ENCODE measurements at regions not wholly inside any gene's neighbourhood (a gene's known extent, or its start where the extent isn't known, plus 50 kb on each side); places are given as distances from the start of the nearest gene placed in this dataset.
"Not testable (repeated sequence)": the region's sequence is repeated elsewhere in the genome, so short reads cannot be mapped to it uniquely, and the experiment has no call there.

DNA sequence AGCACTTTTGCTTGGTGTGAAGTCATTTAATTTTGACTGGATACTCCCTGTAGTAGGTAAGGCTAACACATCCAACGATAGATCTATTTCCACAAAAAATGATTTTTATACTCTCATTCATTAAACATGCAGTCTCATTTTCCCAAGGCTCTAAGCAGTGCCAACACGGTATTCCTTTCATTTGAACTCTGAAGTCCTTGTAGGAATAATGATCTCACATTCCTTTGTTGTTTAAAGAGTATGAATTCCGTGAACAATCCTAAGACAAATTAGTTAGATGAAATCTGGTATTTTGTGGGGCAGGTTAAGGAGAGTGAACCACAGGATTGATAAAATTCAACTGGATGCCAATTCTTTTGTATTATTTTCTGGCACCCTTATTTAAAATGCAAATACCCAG, 66.6 kb downstream of the LACC1 start:
- no peak for DNase-seq (ENCODE audit: low read depth in 2 of 2)

DNA sequence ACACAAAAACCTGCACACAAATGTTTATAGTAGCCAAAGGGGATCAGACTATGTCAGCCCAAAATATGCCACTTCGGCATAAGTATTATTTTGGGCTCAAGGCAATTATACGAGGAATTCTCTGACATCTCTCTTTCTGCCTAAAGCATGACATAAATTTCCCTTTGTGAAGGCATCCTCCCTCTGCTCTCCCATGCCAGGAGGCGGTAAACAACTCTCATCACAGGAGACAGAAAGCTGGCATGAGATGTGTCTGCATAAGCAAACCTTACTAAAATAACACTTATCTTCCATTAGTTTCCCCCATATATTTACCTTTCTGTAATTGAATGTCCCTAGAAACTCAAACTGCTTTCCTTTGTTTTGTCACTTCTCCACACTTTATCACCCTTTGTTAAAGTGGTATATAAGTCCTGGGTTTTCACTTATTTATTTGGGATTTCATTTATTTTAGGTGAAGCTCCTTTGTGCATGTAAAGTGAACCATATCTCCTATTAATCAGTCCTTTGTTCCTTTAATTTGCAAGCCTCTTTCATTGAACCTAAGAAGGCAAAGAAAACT, 68.3 kb downstream of the LACC1 start:
- no peak for DNase-seq (ENCODE audit: low read depth in 2 of 2)

DNA sequence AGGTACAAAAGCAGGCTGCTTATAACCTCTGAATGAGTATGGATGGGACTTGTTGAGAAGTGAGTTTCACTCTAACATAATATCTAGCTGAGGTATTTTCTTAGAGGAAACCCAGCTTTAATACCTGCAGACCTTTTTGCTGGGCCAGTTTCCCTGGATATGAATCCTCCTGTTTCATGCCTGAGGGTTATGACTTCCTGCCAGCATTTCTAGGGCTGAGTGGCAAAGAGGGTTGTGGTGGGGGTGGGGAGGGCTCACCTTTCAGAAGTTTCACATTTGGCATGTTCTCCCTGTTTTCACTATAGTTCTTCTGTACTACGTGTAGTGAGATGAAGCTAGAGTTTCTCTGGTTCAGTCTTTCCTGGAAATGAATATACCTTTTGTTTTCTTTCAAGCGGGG, 73.7 kb downstream of the LACC1 start:
- no peak for DNase-seq (ENCODE audit: low read depth in 2 of 2)

DNA sequence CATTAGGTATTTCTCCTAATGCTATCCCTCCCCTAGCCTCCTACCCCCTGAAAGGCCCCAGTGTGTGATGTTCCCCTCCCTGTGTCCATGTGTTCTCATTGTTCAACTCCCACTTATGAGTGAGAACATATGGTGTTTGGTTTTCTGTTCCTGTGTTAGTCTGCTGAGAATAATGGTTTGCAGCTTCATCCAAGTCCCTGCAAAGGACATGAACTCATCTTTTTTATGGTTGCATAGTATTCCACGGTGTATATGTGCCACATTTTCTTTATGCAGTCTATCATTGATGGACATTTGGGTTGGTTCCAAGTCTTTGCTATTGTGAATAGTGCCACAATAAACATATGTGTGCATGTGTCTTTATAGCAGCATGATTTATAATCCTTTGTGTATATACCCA, 77.3 kb downstream of the LACC1 start:
- DNase-seq (ENCODE audit: low read depth in 2 of 2): not testable (repeated sequence)

DNA sequence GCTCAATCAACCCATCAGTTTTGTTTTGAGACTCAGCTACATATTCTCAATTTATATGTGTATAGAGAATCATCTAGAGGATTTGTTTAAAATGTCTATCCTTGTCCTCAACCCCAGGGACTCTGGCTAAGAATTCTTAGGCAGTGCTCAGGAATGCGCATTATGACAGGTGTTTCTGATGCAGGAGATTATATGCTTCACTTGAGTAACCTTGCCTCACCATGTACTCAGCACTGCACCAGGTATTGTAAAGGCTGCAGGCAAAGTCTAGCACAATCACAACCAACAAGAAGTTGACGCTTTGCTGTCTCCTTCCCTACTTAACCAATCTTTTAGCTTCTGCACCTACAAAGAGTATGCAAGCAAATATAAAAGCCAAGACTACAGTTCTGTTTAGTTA, 79.6 kb downstream of the LACC1 start:
- DNase-seq (ENCODE audit: low read depth in 2 of 2): no peak

DNA sequence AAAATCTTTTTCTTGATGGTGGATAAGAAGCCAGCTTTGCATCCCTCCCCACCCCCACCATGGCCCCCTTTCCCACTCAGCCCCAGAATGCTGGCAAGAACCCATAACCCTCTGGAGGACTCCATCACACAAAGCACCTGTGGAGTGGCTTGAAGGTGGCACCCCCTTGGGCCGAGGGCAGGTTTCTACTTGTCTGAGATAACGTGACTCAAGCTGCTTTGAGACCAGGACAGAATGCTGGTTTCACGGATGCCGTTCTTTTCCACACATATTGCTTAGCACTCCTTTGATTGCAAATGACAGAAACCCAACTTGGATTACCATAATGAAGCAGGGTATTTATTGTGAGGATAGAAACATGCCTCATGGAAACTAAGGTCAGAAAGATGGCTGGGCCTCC, 82.2 kb downstream of the LACC1 start:
- DNase-seq (ENCODE audit: low read depth in 2 of 2): no peak

DNA sequence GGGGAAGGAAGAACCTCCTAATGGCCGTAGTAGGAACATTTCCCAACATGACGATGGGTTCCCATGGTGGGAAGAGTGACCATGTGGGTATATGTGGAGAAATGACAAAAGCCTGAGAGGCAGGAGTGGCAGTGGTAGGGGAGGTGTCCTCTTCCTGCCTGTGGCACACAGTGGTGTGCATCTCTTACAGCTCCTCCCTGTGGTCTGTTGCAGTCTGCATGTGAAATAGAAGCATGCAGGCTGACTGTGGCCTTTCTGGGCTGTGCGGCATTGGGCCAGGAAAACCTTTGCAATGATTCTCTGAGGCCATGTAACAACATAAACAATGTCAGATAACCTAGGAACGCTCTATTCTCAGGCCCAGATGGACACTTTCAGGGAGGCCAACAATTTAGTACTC, 84.0 kb downstream of the LACC1 start:
- no peak for DNase-seq (ENCODE audit: low read depth in 2 of 2)

DNA sequence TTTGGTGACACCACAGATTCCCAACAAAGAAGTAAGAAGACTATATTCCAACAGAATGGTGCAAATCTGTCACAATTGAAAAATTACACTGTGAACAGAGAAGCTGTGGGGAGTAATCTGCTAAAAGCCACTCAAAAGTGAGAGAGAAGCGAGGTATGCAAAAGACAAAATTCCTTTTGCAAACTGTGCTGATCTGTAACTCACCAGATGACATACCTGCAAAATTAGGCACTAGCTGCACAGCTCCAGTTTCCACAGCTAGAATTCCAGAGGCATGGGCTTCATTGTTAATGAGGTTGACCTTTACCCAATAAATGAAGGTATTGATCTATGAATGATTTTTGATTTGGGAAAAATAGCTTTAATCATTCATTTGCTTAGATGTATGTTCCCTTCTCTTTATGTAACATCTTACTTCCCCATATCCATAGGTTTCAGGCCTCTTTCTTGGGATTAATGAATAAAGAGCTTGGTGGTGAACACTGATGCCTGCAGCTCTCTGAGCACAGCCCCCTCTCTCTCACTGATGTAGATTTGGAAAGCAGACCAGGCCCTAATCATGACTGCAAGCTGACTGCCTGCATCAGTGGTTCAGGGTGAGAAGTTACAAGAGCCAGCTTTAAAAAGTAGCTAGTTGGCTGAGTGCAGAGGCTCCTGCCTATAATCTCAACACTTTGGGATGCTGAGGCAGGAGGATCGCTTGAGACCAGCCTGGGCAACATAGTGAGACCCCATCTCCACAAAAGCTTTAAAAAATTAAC, 85.2 kb downstream of the LACC1 start:
- DNase-seq (ENCODE audit: low read depth in 2 of 2): no peak

DNA sequence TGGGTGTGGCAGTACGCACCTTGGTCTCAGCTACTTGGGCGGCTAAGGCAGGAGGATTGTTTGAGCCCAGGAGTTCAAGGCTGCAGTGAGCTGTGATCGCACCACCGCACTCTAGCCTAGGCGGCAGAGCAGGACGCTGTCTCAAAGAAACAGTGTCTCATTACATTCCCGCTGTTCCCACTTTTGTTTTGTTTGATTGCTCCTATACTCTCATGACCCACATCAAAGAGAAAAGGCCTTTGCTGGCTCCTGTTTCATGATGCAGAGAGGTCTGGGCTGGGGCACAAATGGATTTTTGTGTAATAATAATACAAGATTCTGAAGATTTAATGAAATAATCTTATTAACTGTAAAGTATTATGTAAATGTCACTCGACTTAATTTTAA, 85.7 kb downstream of the LACC1 start:
- DNase-seq (ENCODE audit: low read depth in 2 of 2): no peak

DNA sequence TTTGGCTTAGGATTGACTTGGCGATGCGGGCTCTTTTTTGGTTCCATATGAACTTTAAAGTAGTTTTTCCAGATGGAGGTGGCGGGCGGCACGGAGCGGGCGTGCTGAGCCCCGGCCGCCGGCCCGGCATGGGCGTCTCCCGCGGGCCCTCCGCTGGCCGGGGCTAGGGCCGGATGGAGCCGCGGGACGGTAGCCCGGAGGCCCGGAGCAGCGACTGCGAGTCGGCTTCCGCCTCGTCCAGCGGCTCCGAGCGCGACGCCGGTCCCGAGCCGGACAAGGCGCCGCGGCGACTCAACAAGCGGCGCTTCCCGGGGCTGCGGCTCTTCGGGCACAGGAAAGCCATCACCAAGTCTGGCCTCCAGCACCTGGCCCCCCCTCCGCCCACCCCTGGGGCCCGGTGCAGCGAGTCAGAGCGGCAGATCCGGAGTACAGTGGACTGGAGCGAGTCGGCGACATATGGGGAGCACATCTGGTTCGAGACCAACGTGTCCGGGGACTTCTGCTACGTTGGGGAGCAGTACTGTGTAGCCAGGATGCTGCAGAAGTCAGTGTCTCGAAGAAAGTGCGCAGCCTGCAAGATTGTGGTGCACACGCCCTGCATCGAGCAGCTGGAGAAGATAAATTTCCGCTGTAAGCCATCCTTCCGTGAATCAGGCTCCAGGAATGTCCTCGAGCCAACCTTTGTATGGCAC, 88.7 kb downstream of the LACC1 start:
- DNase-seq (ENCODE audit: low read depth in 2 of 2): not testable (repeated sequence)

DNA sequence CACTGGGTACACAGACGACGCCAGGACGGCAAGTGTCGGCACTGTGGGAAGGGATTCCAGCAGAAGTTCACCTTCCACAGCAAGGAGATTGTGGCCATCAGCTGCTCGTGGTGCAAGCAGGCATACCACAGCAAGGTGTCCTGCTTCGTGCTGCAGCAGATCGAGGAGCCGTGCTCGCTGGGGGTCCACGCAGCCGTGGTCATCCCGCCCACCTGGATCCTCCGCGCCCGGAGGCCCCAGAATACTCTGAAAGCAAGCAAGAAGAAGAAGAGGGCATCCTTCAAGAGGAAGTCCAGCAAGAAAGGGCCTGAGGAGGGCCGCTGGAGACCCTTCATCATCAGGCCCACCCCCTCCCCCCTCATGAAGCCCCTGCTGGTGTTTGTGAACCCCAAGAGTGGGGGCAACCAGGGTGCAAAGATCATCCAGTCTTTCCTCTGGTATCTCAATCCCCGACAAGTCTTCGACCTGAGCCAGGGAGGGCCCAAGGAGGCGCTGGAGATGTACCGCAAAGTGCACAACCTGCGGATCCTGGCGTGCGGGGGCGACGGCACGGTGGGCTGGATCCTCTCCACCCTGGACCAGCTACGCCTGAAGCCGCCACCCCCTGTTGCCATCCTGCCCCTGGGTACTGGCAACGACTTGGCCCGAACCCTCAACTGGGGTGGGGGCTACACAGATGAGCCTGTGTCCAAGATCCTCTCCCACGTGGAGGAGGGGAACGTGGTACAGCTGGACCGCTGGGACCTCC, 89.4 kb downstream of the LACC1 start:
- DNase-seq (ENCODE audit: low read depth in 2 of 2): not testable (repeated sequence)

DNA sequence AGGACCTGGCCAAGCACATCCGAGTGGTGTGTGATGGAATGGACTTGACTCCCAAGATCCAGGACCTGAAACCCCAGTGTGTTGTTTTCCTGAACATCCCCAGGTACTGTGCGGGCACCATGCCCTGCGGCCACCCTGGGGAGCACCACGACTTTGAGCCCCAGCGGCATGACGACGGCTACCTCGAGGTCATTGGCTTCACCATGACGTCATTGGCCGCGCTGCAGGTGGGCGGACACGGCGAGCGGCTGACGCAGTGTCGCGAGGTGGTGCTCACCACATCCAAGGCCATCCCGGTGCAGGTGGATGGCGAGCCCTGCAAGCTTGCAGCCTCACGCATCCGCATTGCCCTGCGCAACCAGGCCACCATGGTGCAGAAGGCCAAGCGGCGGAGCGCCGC, 90.2 kb downstream of the LACC1 start:
- DNase-seq (ENCODE audit: low read depth in 2 of 2): not testable (repeated sequence)

DNA sequence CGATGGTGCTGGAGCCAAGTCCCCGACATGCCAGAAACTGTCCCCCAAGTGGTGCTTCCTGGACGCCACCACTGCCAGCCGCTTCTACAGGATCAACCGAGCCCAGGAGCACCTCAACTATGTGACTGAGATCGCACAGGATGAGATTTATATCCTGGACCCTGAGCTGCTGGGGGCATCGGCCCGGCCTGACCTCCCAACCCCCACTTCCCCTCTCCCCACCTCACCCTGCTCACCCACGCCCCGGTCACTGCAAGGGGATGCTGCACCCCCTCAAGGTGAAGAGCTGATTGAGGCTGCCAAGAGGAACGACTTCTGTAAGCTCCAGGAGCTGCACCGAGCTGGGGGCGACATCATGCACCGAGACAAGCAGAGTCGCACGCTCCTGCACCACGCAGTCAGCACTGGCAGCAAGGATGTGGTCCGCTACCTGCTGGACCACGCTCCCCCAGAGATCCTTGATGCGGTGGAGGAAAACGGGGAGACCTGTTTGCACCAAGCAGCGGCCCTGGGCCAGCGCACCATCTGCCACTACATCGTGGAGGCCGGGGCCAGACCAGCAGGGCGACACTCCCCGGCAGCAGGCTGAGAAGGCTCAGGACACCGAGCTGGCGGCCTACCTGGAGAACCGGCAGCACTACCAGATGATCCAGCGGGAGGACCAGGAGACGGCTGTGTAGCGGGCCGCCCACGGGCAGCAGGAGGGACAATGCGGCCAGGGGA, 91.0 kb downstream of the LACC1 start:
- DNase-seq (ENCODE audit: low read depth in 2 of 2): not testable (repeated sequence)

DNA sequence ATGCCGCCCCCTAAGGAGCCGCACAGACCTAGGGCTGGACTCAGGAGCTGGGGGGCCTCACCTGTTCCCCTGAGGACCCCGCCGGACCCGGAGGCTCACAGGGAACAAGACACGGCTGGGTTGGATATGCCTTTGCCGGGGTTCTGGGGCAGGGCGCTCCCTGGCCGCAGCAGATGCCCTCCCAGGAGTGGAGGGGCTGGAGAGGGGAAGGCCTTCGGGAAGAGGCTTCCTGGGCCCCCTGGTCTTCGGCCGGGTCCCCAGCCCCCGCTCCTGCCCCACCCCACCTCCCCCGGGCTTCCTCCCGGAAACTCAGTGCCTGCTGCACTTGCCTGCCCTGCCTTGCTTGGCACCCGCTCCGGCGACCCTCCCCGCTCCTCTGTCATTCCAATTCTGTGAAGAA, 91.6 kb downstream of the LACC1 start:
- DNase-seq (ENCODE audit: low read depth in 2 of 2): not testable (repeated sequence)

DNA sequence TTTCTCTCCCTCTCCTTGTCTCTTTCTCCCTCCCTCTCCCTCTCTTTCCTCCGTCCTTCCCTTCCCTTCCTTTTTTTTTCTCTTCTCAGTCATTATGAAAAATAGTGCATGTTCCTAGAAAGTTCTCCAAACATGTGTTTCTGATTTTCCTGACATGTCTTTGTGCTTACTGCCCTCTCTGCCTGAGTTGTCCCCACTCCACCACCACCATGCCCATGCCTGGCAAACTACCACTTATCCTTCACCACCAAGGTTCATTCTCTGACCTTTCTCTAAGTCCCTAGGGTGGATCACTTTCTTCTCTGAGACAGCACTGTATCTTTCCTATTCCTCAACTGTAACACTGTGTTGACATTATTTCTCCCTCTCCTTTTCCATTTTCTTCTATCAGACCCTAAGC, 98.2 kb downstream of the LACC1 start:
- DNase-seq (ENCODE audit: low read depth in 2 of 2): no peak

DNA sequence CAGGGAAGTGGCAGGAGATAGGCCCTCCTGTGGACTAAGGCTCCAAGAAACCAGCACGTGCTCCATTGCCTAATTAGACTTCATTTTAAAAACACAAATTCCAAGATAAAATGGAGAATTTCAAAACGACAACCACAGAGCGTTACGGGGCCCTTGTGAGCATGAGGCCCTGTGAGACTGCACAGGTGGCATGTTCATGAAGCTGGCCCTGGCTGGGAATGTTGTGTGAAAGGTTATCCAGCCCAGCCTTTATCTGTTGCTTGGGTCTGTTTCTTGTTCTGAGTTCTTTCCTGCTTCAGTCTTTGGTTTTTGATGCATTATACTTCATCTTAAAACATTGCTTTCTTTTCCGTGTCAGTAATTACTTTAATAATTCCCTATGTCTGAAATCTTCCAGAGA, 99.0 kb downstream of the LACC1 start:
- DNase-seq (ENCODE audit: low read depth in 2 of 2): no peak

DNA sequence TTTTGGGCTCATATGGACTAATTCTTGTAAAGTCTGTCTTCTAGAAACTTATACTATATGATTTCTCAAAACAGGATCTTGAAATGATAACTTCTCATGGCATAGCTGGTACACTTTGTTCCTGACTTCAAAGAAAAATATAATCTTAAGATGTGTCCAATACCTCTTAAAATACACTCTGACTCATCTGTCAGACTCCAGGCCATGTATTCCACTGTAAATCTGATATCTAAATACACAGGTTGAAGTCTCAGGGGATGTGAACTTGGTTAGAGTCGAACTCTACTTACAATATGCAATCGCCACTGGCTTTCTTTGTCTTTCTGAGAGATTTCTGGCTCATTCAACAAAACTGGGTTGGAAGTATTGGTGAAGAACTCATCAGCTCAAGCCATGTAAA, 99.8 kb downstream of the LACC1 start:
- no peak for DNase-seq (ENCODE audit: low read depth in 2 of 2)

DNA sequence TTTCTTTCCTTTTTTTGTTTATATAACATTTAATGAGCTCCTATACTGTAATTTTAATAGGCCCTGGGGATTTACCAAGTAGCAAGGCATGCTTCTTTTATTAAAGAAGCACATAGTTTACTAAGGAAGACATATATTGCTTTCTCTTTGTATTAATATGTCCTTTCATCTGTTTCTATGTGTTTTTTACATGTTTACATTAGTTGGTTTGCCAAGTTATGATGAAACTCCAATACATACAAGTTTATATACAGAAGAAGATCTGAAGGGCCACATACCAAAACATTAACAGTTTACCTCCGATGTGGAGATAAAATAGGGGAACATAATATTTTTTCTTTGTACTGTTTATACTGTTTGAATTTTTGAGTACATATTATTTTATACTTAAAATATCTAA, 100.9 kb downstream of the LACC1 start:
- DNase-seq (ENCODE audit: low read depth in 2 of 2): no peak

DNA sequence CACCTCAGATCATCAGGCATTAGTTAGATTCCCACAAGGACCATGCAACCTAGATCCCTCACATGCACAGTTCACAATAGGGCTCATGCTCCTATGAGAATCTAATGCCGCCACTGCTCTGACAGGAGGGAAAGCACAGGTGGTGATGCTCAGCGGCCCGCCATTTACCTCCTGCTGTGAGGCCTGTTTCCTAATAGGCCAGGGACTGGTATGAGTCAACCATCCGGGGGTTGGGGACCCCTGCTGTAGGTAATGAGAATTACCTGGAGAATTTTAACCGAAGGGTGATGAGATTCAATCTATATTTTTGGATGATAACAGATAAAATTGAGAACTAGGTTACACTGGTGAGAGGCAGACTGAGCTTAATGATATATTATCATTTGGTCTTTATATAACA, 101.4 kb downstream of the LACC1 start:
- no peak for DNase-seq (ENCODE audit: low read depth in 2 of 2)

DNA sequence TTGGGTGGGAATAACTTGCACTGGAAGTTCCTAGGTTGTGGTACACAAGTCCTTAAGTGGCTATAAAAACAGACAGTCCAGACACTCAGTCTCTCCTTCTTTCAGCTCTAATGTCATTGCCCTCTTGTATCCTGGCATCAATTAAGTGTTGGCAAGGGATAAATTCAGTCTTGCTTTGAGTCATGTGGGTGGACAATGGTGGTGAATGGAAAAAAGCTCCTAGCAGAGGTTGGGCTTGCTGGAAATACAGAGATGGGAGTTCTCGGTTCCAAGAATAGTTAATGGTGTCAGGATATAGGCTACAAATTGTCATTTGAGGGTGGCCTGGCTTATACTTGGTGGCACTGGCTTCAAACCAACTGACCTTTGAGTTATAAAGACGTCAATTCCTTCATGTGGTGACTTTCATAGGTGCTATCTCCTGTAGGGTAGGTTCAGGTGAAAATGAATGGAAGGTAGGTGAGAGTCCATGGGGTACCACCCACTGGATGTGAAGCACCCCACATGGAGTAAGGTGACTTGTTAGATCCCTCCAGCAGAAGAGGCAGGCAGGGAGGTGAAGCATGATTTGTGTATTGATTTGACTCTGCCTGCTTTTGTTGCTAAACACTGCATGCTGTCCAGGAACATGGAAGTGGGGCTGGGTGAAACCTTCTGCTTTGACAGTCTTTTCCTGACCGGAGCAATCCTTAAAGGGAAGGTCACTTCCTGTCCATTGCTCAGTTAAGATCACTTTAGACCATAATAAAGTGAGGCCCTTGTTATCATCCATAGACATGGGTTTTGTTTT, 102.0 kb downstream of the LACC1 start:
- no peak for DNase-seq (ENCODE audit: low read depth in 2 of 2)

DNA sequence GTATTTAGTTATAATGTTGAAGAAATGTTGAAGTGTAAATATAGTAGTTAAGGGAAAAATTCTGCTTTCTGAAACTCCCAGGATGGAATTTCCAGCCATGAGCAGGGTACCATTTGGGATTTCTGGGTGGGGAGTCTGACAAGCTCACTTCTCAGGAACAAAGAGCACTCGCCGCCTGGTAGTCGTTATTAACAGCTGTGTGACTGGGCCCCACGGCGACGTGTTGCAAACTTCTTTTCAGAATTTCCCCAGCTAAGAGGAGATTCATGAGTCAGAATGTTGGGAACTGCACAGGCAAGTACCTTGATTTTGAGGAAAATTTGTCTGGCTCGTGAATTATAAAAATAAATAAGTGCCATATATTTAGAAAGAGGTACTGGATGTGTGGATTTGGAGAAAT, 103.7 kb downstream of the LACC1 start:
- DNase-seq (ENCODE audit: low read depth in 2 of 2): no peak
